HCT116 (cell line): ENCODE measurements at regions not wholly inside any gene's neighbourhood (a gene's known extent, or its start where the extent isn't known, plus 50 kb on each side); places are given as distances from the start of the nearest gene placed in this dataset.
"Not testable (repeated sequence)": the region's sequence is repeated elsewhere in the genome, so short reads cannot be mapped to it uniquely, and the experiment has no call there.

Experiments used
- ATAC-seq: fragments of 200-7000 bp; cut with Tn5 transposase; 2 replicates; pipeline ENCODE4 v1.9.1; 2020; ENCODE audit warnings: mild to moderate bottlenecking, moderate library complexity
- BruUV-seq: library from RNA; stranded (reverse); fragments of 400-500 nt; replicated peaks from 2 replicates; lab custom pipeline; 2021; lab: Mats Ljungman, UMichigan
- CTCF ChIA-PET: fragments of 300-600 bp; sonication (Branson Sonifier 250); formaldehyde crosslinking; loops from one replicate; lab custom pipeline; 2021; ENCODE audit warnings: antibody characterized with exemption; lab: Charles Lee
- POLR2A ChIA-PET: fragments of 300-600, 350-600 bp; sonication (Branson Sonifier 250); formaldehyde crosslinking; loops from one replicate; lab custom pipeline; 2021; ENCODE audit warnings: antibody characterized with exemption; lab: Charles Lee
- RAD21 ChIA-PET, 2 experiments: fragments of 300-600 bp; sonication (Branson Sonifier 250); formaldehyde crosslinking; loops; one replicate each; lab custom pipeline; 2023; ENCODE audit warnings: low total read pairs in 2 of 2; ENCODE audit not compliant: uncharacterized antibody in 2 of 2, unreplicated experiment in 2 of 2, low non-redundant PET in 1 of 2; lab: Charles Lee
- DNase-seq: peaks from one replicate; pipeline ENCODE4 v3.0.0-alpha.2; 2010; ENCODE audit warnings: low read depth, low spot score
- H2AFZ ChIP-seq: fragments of 200-600 bp; shearing (Covaris generic), sonication (generic); 2 replicates; pipeline ENCODE4 v1.6.1; 2017; ENCODE audit warnings: low read depth, mixed run types, mixed read lengths, antibody characterized with exemption, low read length; ENCODE audit not compliant: poor library complexity, severe bottlenecking
- H3K27ac ChIP-seq: 2 replicates; pipeline ENCODE4 v1.5.1; 2012; ENCODE audit warnings: low read depth, low read length
- H3K27me3 ChIP-seq: fragments of 200-600 bp; sonication (generic); 2 replicates; pipeline ENCODE4 v1.6.1; 2016; ENCODE audit warnings: mixed run types, low read length, mixed read lengths; ENCODE audit not compliant: insufficient read depth
- H3K36me3 ChIP-seq, 2 experiments: fragments of 200-500 bp in 1 of 2; fragments of 200-600 bp in 1 of 2; sonication (Bioruptor generic) in 1 of 2; sonication (generic) in 1 of 2; 2 replicates each; pipeline versions ENCODE4 v1.5.1 to v1.6.1; 2014 to 2016; ENCODE audit warnings: low read length in 2 of 2, inconsistent platforms in 1 of 2, mixed read lengths in 1 of 2, mixed run types in 1 of 2; ENCODE audit not compliant: insufficient read depth in 2 of 2, control insufficient read depth in 1 of 2
- H3K4me1 ChIP-seq, 2 experiments: fragments of 200-600 bp in 1 of 2; sonication (generic) in 1 of 2; 2 replicates each; pipeline versions ENCODE4 v1.5.1 to v1.6.1; 2012 to 2017; ENCODE audit warnings: low read length in 2 of 2, inconsistent platforms in 1 of 2, mild to moderate bottlenecking in 1 of 2, mixed read lengths in 1 of 2, mixed run types in 1 of 2, moderate library complexity in 1 of 2; ENCODE audit not compliant: insufficient read depth in 2 of 2, control insufficient read depth in 1 of 2
- H3K4me2 ChIP-seq: fragments of 200-600 bp; sonication (generic); 2 replicates; pipeline ENCODE4 v1.6.1; 2017; ENCODE audit warnings: mixed run types, low read length, mixed read lengths
- H3K4me3 ChIP-seq, 2 experiments: fragments of 200-600 bp in 1 of 2; sonication (generic) in 1 of 2; replicated peaks in 1 of 2; 2 replicates each; pipeline ENCODE4 v1.5.1; 2011 to 2016; ENCODE audit warnings: low read length in 2 of 2, control low read depth in 1 of 2, low read depth in 1 of 2, mild to moderate bottlenecking in 1 of 2, mixed read lengths in 1 of 2, mixed run types in 1 of 2
- H3K79me2 ChIP-seq: fragments of 200-600 bp; sonication (generic); 2 replicates; pipeline ENCODE4 v1.6.1; 2017; ENCODE audit warnings: mild to moderate bottlenecking, mixed run types, low read length, moderate library complexity, mixed read lengths; ENCODE audit not compliant: insufficient read depth
- H3K9ac ChIP-seq: fragments of 200-600 bp; sonication (generic); 2 replicates; pipeline ENCODE4 v1.6.1; 2016; ENCODE audit warnings: low read length, mixed read lengths
- H3K9me2 ChIP-seq: fragments of 200-600 bp; sonication (generic), shearing (Covaris generic); 2 replicates; pipeline ENCODE4 v1.6.1; 2017; ENCODE audit warnings: mixed run types, mild to moderate bottlenecking, moderate library complexity; ENCODE audit not compliant: insufficient read depth
- H3K9me3 ChIP-seq, 2 experiments: fragments of 200-500 bp in 1 of 2; fragments of 200-600 bp in 1 of 2; sonication (Bioruptor generic) in 1 of 2; sonication (generic) in 1 of 2; 2 replicates each; pipeline ENCODE4 v1.6.1; 2014 to 2017; ENCODE audit warnings: low read length in 2 of 2, mixed read lengths in 2 of 2, inconsistent platforms in 1 of 2, low read depth in 1 of 2, mild to moderate bottlenecking in 1 of 2, mixed run types in 1 of 2, moderate library complexity in 1 of 2; ENCODE audit not compliant: control insufficient read depth in 1 of 2, insufficient read depth in 1 of 2
- H4K20me1 ChIP-seq: fragments of 200-600 bp; sonication (generic), shearing (Covaris generic); 2 replicates; pipeline ENCODE4 v1.6.1; 2017; ENCODE audit warnings: mixed run types, mild to moderate bottlenecking, moderate library complexity; ENCODE audit not compliant: insufficient read depth
- CBX3 ChIP-seq: IDR thresholded peaks from 2 replicates; pipeline ENCODE4 v1.6.1; 2012; ENCODE audit warnings: low read depth
- EGR1 ChIP-seq: IDR thresholded peaks from 2 replicates; pipeline ENCODE4 v1.6.1; 2012; ENCODE audit warnings: low read depth
- EZH2phosphoT487 ChIP-seq: fragments of 200-600 bp; IDR thresholded peaks from 2 replicates; pipeline ENCODE4 v1.6.1; 2018; ENCODE audit warnings: antibody characterized with exemption, borderline replicate concordance
- JUND ChIP-seq: IDR thresholded peaks from 2 replicates; pipeline ENCODE4 v1.6.1; 2012
- POLR2AphosphoS5 ChIP-seq: IDR thresholded peaks from 2 replicates; pipeline ENCODE4 v1.6.1; 2011; ENCODE audit warnings: mild to moderate bottlenecking, low read depth, low read length, moderate library complexity
- REST ChIP-seq: IDR thresholded peaks from 2 replicates; pipeline ENCODE4 v1.6.1; 2012; ENCODE audit warnings: low read depth
- SIN3A ChIP-seq: IDR thresholded peaks from 2 replicates; pipeline ENCODE4 v1.6.1; 2012; ENCODE audit warnings: low read depth
- SP1 ChIP-seq: IDR thresholded peaks from 2 replicates; pipeline ENCODE4 v1.6.1; 2012; ENCODE audit warnings: low read depth
- TCF7L2 ChIP-seq: IDR thresholded peaks from 2 replicates; pipeline ENCODE4 v1.7.0; 2011; ENCODE audit warnings: borderline replicate concordance, inconsistent platforms; ENCODE audit not compliant: insufficient read depth, insufficient read length; ENCODE audit errors: extremely low read depth
- YY1 ChIP-seq: IDR thresholded peaks from 2 replicates; pipeline ENCODE4 v1.6.1; 2011; ENCODE audit warnings: low read length, low read depth, moderate library complexity, mild to moderate bottlenecking; ENCODE audit not compliant: insufficient replicate concordance; ENCODE audit errors: extremely low read depth
- ZBTB33 ChIP-seq: IDR thresholded peaks from 2 replicates; pipeline ENCODE4 v1.6.1; 2011; ENCODE audit warnings: mild to moderate bottlenecking, low read length, moderate library complexity; ENCODE audit not compliant: insufficient replicate concordance; ENCODE audit errors: extremely low read depth
- ZFX ChIP-seq: fragments of 450-650 bp; IDR thresholded peaks from 2 replicates; pipeline ENCODE4 v1.6.1; 2017
- ZNF274 ChIP-seq: fragments of 200-500 bp; sonication (Bioruptor generic); IDR thresholded peaks from 2 replicates; pipeline ENCODE4 v1.6.1; 2014; ENCODE audit warnings: mild to moderate bottlenecking, low read depth, low read length, inconsistent platforms
- intact Hi-C: fragments of 100-400 bp; cut with micrococcal nuclease; formaldehyde crosslinking; loops from 2 replicates; pipeline ENCODE4 v1.10.0; 2022

GRCh38 chr2:61726456-61727209, 127.2 kb downstream of the FAM161A start (continued):
- TF ChIP-seq SP1, result no peak
- TF ChIP-seq EGR1, result no peak
- no peak for TF ChIP-seq TCF7L2
- TF ChIP-seq ZFX, result no peak
- no peak for TF ChIP-seq ZNF274

GRCh38 chr2:61723364-61723763, 130.5 kb downstream of the FAM161A start:
- POLR2A ChIA-PET, H3K9me3 ChIP-seq: not testable (repeated sequence)

GRCh38 chr2:61722800-61723199, 131.1 kb downstream of the FAM161A start:
- H3K27ac ChIP-seq, result no peak overlapping the region
- ChIA-PET RAD21 (no interaction called here), CTCF (no interaction called here), POLR2A (no interaction called here)
- intact Hi-C loops, result no loop called here
- DNase-seq, result no peak
- no peak overlapping the region for H2AFZ ChIP-seq
- no peaks in the 10 kb centered on the region for H4K20me1 ChIP-seq
- no TSS peak for BruUV-seq
- H3K4me2 ChIP-seq, result no peak overlapping the region
- H3K9me2 ChIP-seq, result no peaks in the 10 kb centered on the region
- ATAC-seq, result no peak
- no peaks in the 10 kb centered on the region for H3K79me2 ChIP-seq
- H3K27me3 ChIP-seq, result no peaks in the 10 kb centered on the region
- H3K9ac ChIP-seq, result no peak overlapping the region
- no peaks in the 10 kb centered on the region for H3K36me3 ChIP-seq
- peaks cover 0 to 2% of the 10 kb centered on the region in 2 experiments; a peak in 1 of 4 replicates for H3K4me1 ChIP-seq
- no peaks in the 10 kb centered on the region; a peak in 1 of 4 replicates for H3K9me3 ChIP-seq
- H3K4me3 ChIP-seq, result no peak overlapping the region
- TF ChIP-seq SIN3A (no peak), EZH2phosphoT487 (no peak), JUND (no peak), ZBTB33 (no peak), YY1 (no peak), REST (no peak), ZNF274 (no peak), POLR2AphosphoS5 (no peak), CBX3 (no peak)

More at GRCh38 chr2:61723364-61723763, 130.5 kb downstream of the FAM161A start:
- intact Hi-C loops, H3K36me3 ChIP-seq, H3K4me3 ChIP-seq, H3K9me2 ChIP-seq, H3K4me2 ChIP-seq, H4K20me1 ChIP-seq, H2AFZ ChIP-seq, DNase-seq, H3K9ac ChIP-seq, BruUV-seq, ATAC-seq, RAD21 ChIA-PET, H3K4me1 ChIP-seq, H3K79me2 ChIP-seq, H3K27ac ChIP-seq, CTCF ChIA-PET, H3K27me3 ChIP-seq: not testable (repeated sequence)
